ENCODE measurements at regions not wholly inside any gene's neighbourhood (a gene's known extent, or its start where the extent isn't known, plus 50 kb on each side); places are given as distances from the start of the nearest gene placed in this dataset.

- TF ChIP-seq, protein P1, sequence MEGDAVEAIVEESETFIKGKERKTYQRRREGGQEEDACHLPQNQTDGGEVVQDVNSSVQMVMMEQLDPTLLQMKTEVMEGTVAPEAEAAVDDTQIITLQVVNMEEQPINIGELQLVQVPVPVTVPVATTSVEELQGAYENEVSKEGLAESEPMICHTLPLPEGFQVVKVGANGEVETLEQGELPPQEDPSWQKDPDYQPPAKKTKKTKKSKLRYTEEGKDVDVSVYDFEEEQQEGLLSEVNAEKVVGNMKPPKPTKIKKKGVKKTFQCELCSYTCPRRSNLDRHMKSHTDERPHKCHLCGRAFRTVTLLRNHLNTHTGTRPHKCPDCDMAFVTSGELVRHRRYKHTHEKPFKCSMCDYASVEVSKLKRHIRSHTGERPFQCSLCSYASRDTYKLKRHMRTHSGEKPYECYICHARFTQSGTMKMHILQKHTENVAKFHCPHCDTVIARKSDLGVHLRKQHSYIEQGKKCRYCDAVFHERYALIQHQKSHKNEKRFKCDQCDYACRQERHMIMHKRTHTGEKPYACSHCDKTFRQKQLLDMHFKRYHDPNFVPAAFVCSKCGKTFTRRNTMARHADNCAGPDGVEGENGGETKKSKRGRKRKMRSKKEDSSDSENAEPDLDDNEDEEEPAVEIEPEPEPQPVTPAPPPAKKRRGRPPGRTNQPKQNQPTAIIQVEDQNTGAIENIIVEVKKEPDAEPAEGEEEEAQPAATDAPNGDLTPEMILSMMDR (IDR thresholded peaks at IDR 0.05 in 8 of 11, conservative IDR thresholded peaks at IDR 0.05 in 3 of 11), result no peak
- TF ChIP-seq POLR2AphosphoS5 (IDR thresholded peaks at IDR 0.05) (no peak), POLR2A (IDR thresholded peaks at IDR 0.05) (no peak)
Measured at GRCh38 chr10:34918060-34918775, 103.1 kb upstream of the PARD3 start.

Data from spleen (tissue), 7 donors.